ENCODE measurements at regions not wholly inside any gene's neighbourhood (a gene's known extent, or its start where the extent isn't known, plus 50 kb on each side); places are given as distances from the start of the nearest gene placed in this dataset.

GRCh38 chr16:86906623-86907022 lies 328.3 kb downstream of the FOXL1 start:
- FAIRE-seq: no peak
- TF ChIP-seq POLR2A (IDR thresholded peaks at IDR 0.05; ENCODE audit: low read depth, low read length) (no peak), TAF1 (IDR thresholded peaks at IDR 0.05; ENCODE audit: borderline replicate concordance, low read depth, low read length) (no peak), POLR2AphosphoS5 (IDR thresholded peaks at IDR 0.05; ENCODE audit: low read depth, low read length) (no peak)
- DNase-seq (ENCODE audit: insufficient read length): no peak

- DNase-seq (ENCODE audit: insufficient read length) (no peak), FAIRE-seq (no peak)
- TF ChIP-seq POLR2A (IDR thresholded peaks at IDR 0.05; ENCODE audit: low read depth, low read length) (no peak), TAF1 (IDR thresholded peaks at IDR 0.05; ENCODE audit: borderline replicate concordance, low read depth, low read length) (no peak), POLR2AphosphoS5 (IDR thresholded peaks at IDR 0.05; ENCODE audit: low read depth, low read length) (no peak)
Measured at GRCh38 chr16:86909359-86910160, 331.2 kb downstream of the FOXL1 start.

GRCh38 chr16:86910161-86910769 lies 331.9 kb downstream of the FOXL1 start:
- FAIRE-seq (no peak), DNase-seq (ENCODE audit: insufficient read length) (no peak)
- no peak for TF ChIP-seq POLR2AphosphoS5 (IDR thresholded peaks at IDR 0.05; ENCODE audit: low read depth, low read length)
- no peak for TF ChIP-seq POLR2A (IDR thresholded peaks at IDR 0.05; ENCODE audit: low read depth, low read length)

- TF ChIP-seq POLR2A (IDR thresholded peaks at IDR 0.05; ENCODE audit: low read depth, low read length) (no peak), POLR2AphosphoS5 (IDR thresholded peaks at IDR 0.05; ENCODE audit: low read depth, low read length) (no peak), TAF1 (IDR thresholded peaks at IDR 0.05; ENCODE audit: borderline replicate concordance, low read depth, low read length) (no peak)
- DNase-seq (ENCODE audit: insufficient read length): no peak
- no peak for FAIRE-seq
Measured at GRCh38 chr16:86911437-86911958, 333.1 kb downstream of the FOXL1 start.

- DNase-seq (ENCODE audit: insufficient read length) (no peak), FAIRE-seq (no peak)
- TF ChIP-seq POLR2A (IDR thresholded peaks at IDR 0.05; ENCODE audit: low read depth, low read length): no peak
- no peak for TF ChIP-seq POLR2AphosphoS5 (IDR thresholded peaks at IDR 0.05; ENCODE audit: low read depth, low read length)
- no peak for TF ChIP-seq TAF1 (IDR thresholded peaks at IDR 0.05; ENCODE audit: borderline replicate concordance, low read depth, low read length)
Measured at GRCh38 chr16:86913886-86914285, 335.5 kb downstream of the FOXL1 start.

GRCh38 chr16:86914876-86915717 lies 336.7 kb downstream of the FOXL1 start:
- DNase-seq (ENCODE audit: insufficient read length) (no peak), FAIRE-seq (no peak)
- TF ChIP-seq POLR2A (IDR thresholded peaks at IDR 0.05; ENCODE audit: low read depth, low read length): no peak
- TF ChIP-seq POLR2AphosphoS5 (IDR thresholded peaks at IDR 0.05; ENCODE audit: low read depth, low read length): no peak
- TF ChIP-seq TAF1 (IDR thresholded peaks at IDR 0.05; ENCODE audit: borderline replicate concordance, low read depth, low read length): no peak

GRCh38 chr16:86917471-86918365 lies 339.4 kb downstream of the FOXL1 start:
- TF ChIP-seq POLR2A (IDR thresholded peaks at IDR 0.05; ENCODE audit: low read depth, low read length) (no peak), POLR2AphosphoS5 (IDR thresholded peaks at IDR 0.05; ENCODE audit: low read depth, low read length) (no peak), TAF1 (IDR thresholded peaks at IDR 0.05; ENCODE audit: borderline replicate concordance, low read depth, low read length) (no peak)
- FAIRE-seq: no peak
- no peak for DNase-seq (ENCODE audit: insufficient read length)

- FAIRE-seq (no peak), DNase-seq (ENCODE audit: insufficient read length) (no peak)
- no peak for TF ChIP-seq POLR2A (IDR thresholded peaks at IDR 0.05; ENCODE audit: low read depth, low read length)
- no peak for TF ChIP-seq TAF1 (IDR thresholded peaks at IDR 0.05; ENCODE audit: borderline replicate concordance, low read depth, low read length)
- TF ChIP-seq POLR2AphosphoS5 (IDR thresholded peaks at IDR 0.05; ENCODE audit: low read depth, low read length): no peak
Measured at GRCh38 chr16:86918637-86919036, 340.3 kb downstream of the FOXL1 start.

- DNase-seq (ENCODE audit: insufficient read length) (no peak), FAIRE-seq (no peak)
- TF ChIP-seq POLR2AphosphoS5 (IDR thresholded peaks at IDR 0.05; ENCODE audit: low read depth, low read length) (no peak), TAF1 (IDR thresholded peaks at IDR 0.05; ENCODE audit: borderline replicate concordance, low read depth, low read length) (no peak), POLR2A (IDR thresholded peaks at IDR 0.05; ENCODE audit: low read depth, low read length) (no peak)
Measured at GRCh38 chr16:86919078-86919477, 340.7 kb downstream of the FOXL1 start.

GRCh38 chr16:86919578-86920305 lies 341.4 kb downstream of the FOXL1 start:
- FAIRE-seq: no peak
- no peak for DNase-seq (ENCODE audit: insufficient read length)
- TF ChIP-seq TAF1 (IDR thresholded peaks at IDR 0.05; ENCODE audit: borderline replicate concordance, low read depth, low read length) (no peak), POLR2A (IDR thresholded peaks at IDR 0.05; ENCODE audit: low read depth, low read length) (no peak), POLR2AphosphoS5 (IDR thresholded peaks at IDR 0.05; ENCODE audit: low read depth, low read length) (no peak)

Data from GM12892 (cell line).